ENCODE measurements at regions not wholly inside any gene's neighbourhood (a gene's known extent, or its start where the extent isn't known, plus 50 kb on each side); places are given as distances from the start of the nearest gene placed in this dataset.

DNA sequence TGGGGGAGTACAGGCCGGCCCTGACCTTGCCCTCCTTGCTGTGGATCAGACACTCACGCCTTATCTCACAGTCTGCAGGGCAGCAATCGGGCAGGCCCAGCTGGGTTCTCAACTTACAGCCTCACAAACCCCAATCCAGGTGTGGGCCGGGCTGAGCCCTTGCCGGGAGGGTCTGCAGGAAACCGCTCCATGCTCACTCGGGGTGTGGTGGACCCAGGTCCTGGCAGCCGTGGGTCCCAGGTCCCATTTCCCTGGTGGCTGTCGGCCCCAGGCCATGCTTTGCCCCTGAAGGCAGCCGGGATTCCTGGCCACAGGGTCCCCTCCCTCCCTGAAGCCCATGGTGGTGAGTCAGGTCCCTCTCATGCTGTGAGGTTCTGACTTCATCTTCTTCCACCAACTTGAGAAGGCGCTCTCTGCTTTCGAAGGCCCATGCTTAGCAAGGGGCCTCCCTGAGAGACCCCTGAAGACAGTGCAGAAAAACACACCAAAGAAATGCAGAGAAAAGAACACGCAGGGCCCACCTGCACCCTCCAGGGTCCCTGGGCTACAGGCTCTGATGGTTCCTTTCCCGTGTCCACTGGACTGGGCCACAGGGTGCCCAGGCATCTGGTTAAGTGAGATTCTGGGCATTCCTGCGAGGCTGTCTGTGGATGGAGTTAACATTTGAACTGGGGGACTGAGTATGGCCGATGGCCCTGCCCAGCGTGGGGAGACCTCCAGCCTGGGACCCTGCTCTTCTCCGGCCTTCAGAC, 588.2 kb downstream of the BRD1 start:
- no peak overlapping the region for H3K4me2 ChIP-seq (ENCODE audit: low read length)
- ChIA-PET POLR2A (no interaction called here), RAD21 (ENCODE audit: low non-redundant PET in 1 of 2, low total read pairs in 2 of 2, uncharacterized antibody in 2 of 2, unreplicated experiment in 2 of 2) (no interaction called here), CTCF (no interaction called here)
- no peak overlapping the region for H3K27ac ChIP-seq (ENCODE audit: low read depth, low read length)
- intact Hi-C loops (cut with micrococcal nuclease), result no loop called here
- H3K9ac ChIP-seq (ENCODE audit: low read length), result no peak overlapping the region
- H3K4me1 ChIP-seq (ENCODE audit: control insufficient read depth in 1 of 2, insufficient read depth in 2 of 2, low read length in 2 of 2), result no peaks in the 10 kb centered on the region
- no peaks in the 10 kb centered on the region for H3K9me3 ChIP-seq (ENCODE audit: control insufficient read depth in 1 of 2, insufficient read depth in 1 of 2, low read depth in 1 of 2, low read length in 2 of 2)
- BruUV-seq (replicated peaks), result no TSS peak
- DNase-seq (ENCODE audit: low read depth, low spot score) (no peak), ATAC-seq (no peak)
- no peak overlapping the region for H2AFZ ChIP-seq (ENCODE audit: low read depth, low read length, poor library complexity, severe bottlenecking)
- no peaks in the 10 kb centered on the region for H3K9me2 ChIP-seq (ENCODE audit: insufficient read depth)
- H3K79me2 ChIP-seq (ENCODE audit: insufficient read depth, low read length), result no peaks in the 10 kb centered on the region
- TF ChIP-seq CBX3 (IDR thresholded peaks at IDR 0.05; ENCODE audit: low read depth), result no peak
- no peak for TF ChIP-seq EZH2 (IDR thresholded peaks at IDR 0.05)
- TF ChIP-seq SRF (IDR thresholded peaks at IDR 0.05; ENCODE audit: low read depth), result no peak
- no peak for TF ChIP-seq EZH2phosphoT487 (IDR thresholded peaks at IDR 0.05; ENCODE audit: borderline replicate concordance)
- TF ChIP-seq, protein P1, sequence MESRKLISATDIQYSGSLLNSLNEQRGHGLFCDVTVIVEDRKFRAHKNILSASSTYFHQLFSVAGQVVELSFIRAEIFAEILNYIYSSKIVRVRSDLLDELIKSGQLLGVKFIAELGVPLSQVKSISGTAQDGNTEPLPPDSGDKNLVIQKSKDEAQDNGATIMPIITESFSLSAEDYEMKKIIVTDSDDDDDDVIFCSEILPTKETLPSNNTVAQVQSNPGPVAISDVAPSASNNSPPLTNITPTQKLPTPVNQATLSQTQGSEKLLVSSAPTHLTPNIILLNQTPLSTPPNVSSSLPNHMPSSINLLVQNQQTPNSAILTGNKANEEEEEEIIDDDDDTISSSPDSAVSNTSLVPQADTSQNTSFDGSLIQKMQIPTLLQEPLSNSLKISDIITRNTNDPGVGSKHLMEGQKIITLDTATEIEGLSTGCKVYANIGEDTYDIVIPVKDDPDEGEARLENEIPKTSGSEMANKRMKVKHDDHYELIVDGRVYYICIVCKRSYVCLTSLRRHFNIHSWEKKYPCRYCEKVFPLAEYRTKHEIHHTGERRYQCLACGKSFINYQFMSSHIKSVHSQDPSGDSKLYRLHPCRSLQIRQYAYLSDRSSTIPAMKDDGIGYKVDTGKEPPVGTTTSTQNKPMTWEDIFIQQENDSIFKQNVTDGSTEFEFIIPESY (IDR thresholded peaks at IDR 0.05; ENCODE audit: extremely low read depth, insufficient replicate concordance, low read length), result no peak
- peaks cover 32% of the 10 kb centered on the region for H3K27me3 ChIP-seq (ENCODE audit: insufficient read depth, low read length)
- H4K20me1 ChIP-seq (ENCODE audit: insufficient read depth), result no peaks in the 10 kb centered on the region
- no peak overlapping the region for H3K4me3 ChIP-seq (replicated peaks in 1 of 2; ENCODE audit: low read depth in 1 of 2, low read length in 2 of 2)
- H3K36me3 ChIP-seq (ENCODE audit: control insufficient read depth in 1 of 2, insufficient read depth in 2 of 2, low read length in 2 of 2), result no peaks in the 10 kb centered on the region
